PC-3 (cell line): ENCODE measurements at regions not wholly inside any gene's neighbourhood (a gene's known extent, or its start where the extent isn't known, plus 50 kb on each side); places are given as distances from the start of the nearest gene placed in this dataset.

ENCODE experiments used
- ATAC-seq: fragments of 200-7000 bp; cut with Tn5 transposase; 2 replicates; pipeline ENCODE4 v1.9.1; 2020; ENCODE audit warnings: mild to moderate bottlenecking, moderate library complexity
- BruUV-seq: library from RNA; stranded (reverse); fragments of 400-500 nt; replicated peaks from 2 replicates; lab custom pipeline; 2021; lab: Mats Ljungman, UMichigan
- CTCF ChIA-PET: fragments of 300-600 bp; sonication (Branson Sonifier 250); formaldehyde crosslinking; loops from one replicate; lab custom pipeline; 2022; ENCODE audit warnings: antibody characterized with exemption; lab: Charles Lee
- POLR2A ChIA-PET: fragments of 300-600 bp; sonication (Branson Sonifier 250); formaldehyde crosslinking; loops from one replicate; lab custom pipeline; 2022; ENCODE audit warnings: antibody characterized with exemption; ENCODE audit not compliant: unreplicated experiment; lab: Charles Lee
- DNase-seq: peaks from one replicate; pipeline ENCODE4 v3.0.0-alpha.2; 2015
- H2AFZ ChIP-seq: fragments of 300-600 bp; sonication (generic); 2 replicates; pipeline ENCODE4 v1.6.0; 2016; ENCODE audit warnings: antibody characterized with exemption, low read length
- H3F3A ChIP-seq: fragments of 300-600 bp; sonication (generic); one replicate; pipeline ENCODE4 v1.6.0; 2017; ENCODE audit warnings: antibody characterized with exemption, low read length, control low read depth, mild to moderate bottlenecking; ENCODE audit not compliant: unreplicated experiment
- H3K27ac ChIP-seq: fragments of 300-600 bp; sonication (generic); 2 replicates; pipeline ENCODE4 v1.5.1; 2016; ENCODE audit warnings: mild to moderate bottlenecking, low read length
- H3K27me3 ChIP-seq: fragments of 300-600 bp; sonication (generic); 2 replicates; pipeline ENCODE4 v1.6.1; 2016; ENCODE audit warnings: low read length, mixed read lengths
- H3K36me3 ChIP-seq: fragments of 300-600 bp; sonication (generic); 2 replicates; pipeline ENCODE4 v1.6.1; 2016; ENCODE audit warnings: low read depth, mixed run types, low read length, mixed read lengths
- H3K4me1 ChIP-seq: fragments of 300-600 bp; sonication (generic); 2 replicates; pipeline ENCODE4 v1.5.1; 2016; ENCODE audit warnings: low read length; ENCODE audit not compliant: insufficient read depth
- H3K4me2 ChIP-seq: fragments of 300-600 bp; sonication (generic); 2 replicates; pipeline ENCODE4 v1.6.0; 2016; ENCODE audit warnings: low read length
- H3K4me3 ChIP-seq: fragments of 300-600 bp; sonication (generic); 2 replicates; pipeline ENCODE4 v1.5.1; 2016; ENCODE audit warnings: mild to moderate bottlenecking, low read length, mixed read lengths
- H3K79me2 ChIP-seq: fragments of 300-600 bp; sonication (generic); 2 replicates; pipeline ENCODE4 v1.6.1; 2017; ENCODE audit warnings: low read length, mixed read lengths
- H3K9ac ChIP-seq: fragments of 300-600 bp; sonication (generic); 2 replicates; pipeline ENCODE4 v1.6.0; 2016; ENCODE audit warnings: mild to moderate bottlenecking, low read length
- H3K9me2 ChIP-seq: fragments of 300-600 bp; sonication (generic); replicated peaks from 2 replicates; pipeline ENCODE4 v1.6.1; 2016; ENCODE audit warnings: mixed run types, low read length, mixed read lengths
- H3K9me3 ChIP-seq: fragments of 300-600 bp; sonication (generic); 2 replicates; pipeline ENCODE4 v1.6.1; 2016; ENCODE audit warnings: low read length, mixed read lengths
- H4K20me1 ChIP-seq: fragments of 300-600 bp; sonication (generic); 2 replicates; pipeline ENCODE4 v1.6.1; 2016; ENCODE audit warnings: low read length, mixed read lengths
- EZH2 ChIP-seq: fragments of 300-600 bp; sonication (generic); IDR thresholded peaks from one replicate; pipeline ENCODE4 v1.6.1; 2017; ENCODE audit warnings: antibody characterized with exemption, mild to moderate bottlenecking, low read length; ENCODE audit not compliant: unreplicated experiment
- EZH2phosphoT487 ChIP-seq: fragments of 300-600 bp; sonication (generic); IDR thresholded peaks from 2 replicates; pipeline ENCODE4 v1.6.1; 2018; ENCODE audit warnings: mild to moderate bottlenecking, antibody characterized with exemption, low read length, borderline replicate concordance
- intact Hi-C: fragments of 100-400 bp; cut with micrococcal nuclease; formaldehyde crosslinking; loops from 2 replicates; pipeline ENCODE4 v1.9.0; 2023
- TF ChIP-seq, protein P1 (sequence below): fragments of 300-600 bp; sonication (generic); conservative IDR thresholded peaks from 2 replicates; pipeline ENCODE4 v1.5.1; 2017; ENCODE audit warnings: antibody characterized with exemption, low read depth, mild to moderate bottlenecking, low read length

DNA sequence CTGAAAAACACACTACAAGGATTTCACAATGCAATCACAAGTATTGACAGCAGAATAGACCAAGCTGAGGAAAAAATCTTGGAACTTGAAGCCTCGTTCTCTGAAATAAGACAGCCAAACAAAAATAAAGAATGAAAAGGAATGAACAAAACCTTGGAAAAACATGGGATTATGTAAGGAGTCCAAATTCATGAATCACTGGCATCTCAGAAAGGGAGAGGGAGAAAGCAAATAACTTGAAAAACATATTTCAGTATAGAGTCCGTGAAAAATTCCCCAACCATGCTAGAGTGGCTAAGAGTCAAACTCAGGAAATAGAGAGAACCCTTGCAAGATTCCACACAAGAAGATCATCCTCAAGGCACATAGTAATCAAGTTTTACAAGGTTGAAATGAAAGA lies 178.5 kb upstream of the CTSO start:
- H3K9me2 ChIP-seq: no peaks in the 10 kb centered on the region
- H3K4me1 ChIP-seq: no peaks in the 10 kb centered on the region
- no peaks in the 10 kb centered on the region for H4K20me1 ChIP-seq
- TF ChIP-seq EZH2phosphoT487 (no peak), EZH2 (no peak)
- TF ChIP-seq, protein P1, sequence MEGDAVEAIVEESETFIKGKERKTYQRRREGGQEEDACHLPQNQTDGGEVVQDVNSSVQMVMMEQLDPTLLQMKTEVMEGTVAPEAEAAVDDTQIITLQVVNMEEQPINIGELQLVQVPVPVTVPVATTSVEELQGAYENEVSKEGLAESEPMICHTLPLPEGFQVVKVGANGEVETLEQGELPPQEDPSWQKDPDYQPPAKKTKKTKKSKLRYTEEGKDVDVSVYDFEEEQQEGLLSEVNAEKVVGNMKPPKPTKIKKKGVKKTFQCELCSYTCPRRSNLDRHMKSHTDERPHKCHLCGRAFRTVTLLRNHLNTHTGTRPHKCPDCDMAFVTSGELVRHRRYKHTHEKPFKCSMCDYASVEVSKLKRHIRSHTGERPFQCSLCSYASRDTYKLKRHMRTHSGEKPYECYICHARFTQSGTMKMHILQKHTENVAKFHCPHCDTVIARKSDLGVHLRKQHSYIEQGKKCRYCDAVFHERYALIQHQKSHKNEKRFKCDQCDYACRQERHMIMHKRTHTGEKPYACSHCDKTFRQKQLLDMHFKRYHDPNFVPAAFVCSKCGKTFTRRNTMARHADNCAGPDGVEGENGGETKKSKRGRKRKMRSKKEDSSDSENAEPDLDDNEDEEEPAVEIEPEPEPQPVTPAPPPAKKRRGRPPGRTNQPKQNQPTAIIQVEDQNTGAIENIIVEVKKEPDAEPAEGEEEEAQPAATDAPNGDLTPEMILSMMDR: no peak
- ATAC-seq (no peak), DNase-seq (no peak)
- ChIA-PET CTCF (no interaction called here), POLR2A (interaction anchor here (0.9 kb wide), 1 partner anchor 415 kb away, joined by 7 read pairs; no protein-coding TSS in a partner anchor)
- H3F3A ChIP-seq: no peaks in the 10 kb centered on the region
- no peak overlapping the region for H3K9ac ChIP-seq
- intact Hi-C loops: no loop called here
- no peak overlapping the region for H3K27ac ChIP-seq
- no peaks in the 10 kb centered on the region for H3K36me3 ChIP-seq
- no peaks in the 10 kb centered on the region for H3K27me3 ChIP-seq
- no peak overlapping the region for H2AFZ ChIP-seq
- H3K9me3 ChIP-seq: no peaks in the 10 kb centered on the region
- BruUV-seq: no TSS peak
- no peak overlapping the region for H3K4me3 ChIP-seq
- no peaks in the 10 kb centered on the region for H3K79me2 ChIP-seq
- no peak overlapping the region for H3K4me2 ChIP-seq

DNA sequence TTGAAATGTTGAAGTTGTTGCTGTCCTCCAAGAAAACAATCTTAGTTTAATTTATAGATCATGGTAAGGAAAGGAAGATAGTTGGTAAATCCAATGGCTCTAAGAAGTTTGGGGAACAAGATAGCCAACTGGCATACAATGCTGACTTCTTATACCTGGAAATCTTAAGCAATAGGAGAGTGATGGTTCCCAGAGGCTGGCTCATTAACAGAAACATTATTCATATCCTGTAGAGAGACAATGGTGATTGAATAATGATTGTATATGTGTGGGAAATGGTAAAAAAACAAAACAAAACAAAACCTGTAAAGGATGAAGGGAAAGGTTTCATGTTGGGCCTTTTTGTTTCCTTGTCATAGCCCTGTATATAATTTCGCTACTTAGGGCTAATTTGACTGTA lies 174.9 kb upstream of the CTSO start:
- Histone ChIP-seq H4K20me1 (no peaks in the 10 kb centered on the region), H3K79me2 (no peaks in the 10 kb centered on the region), H3K27ac (no peak overlapping the region), H3F3A (no peaks in the 10 kb centered on the region), H3K9me2 (no peaks in the 10 kb centered on the region), H3K27me3 (no peaks in the 10 kb centered on the region), H3K4me1 (no peaks in the 10 kb centered on the region), H2AFZ (no peak overlapping the region), H3K4me3 (no peak overlapping the region), H3K9me3 (no peaks in the 10 kb centered on the region), H3K9ac (no peak overlapping the region), H3K4me2 (no peak overlapping the region), H3K36me3 (no peaks in the 10 kb centered on the region)
- intact Hi-C loops: no loop called here
- ATAC-seq: no peak
- ChIA-PET POLR2A (no interaction called here), CTCF (no interaction called here)
- DNase-seq: no peak
- TF ChIP-seq EZH2 (no peak), EZH2phosphoT487 (no peak)
- TF ChIP-seq, protein P1: no peak
- no TSS peak for BruUV-seq

DNA sequence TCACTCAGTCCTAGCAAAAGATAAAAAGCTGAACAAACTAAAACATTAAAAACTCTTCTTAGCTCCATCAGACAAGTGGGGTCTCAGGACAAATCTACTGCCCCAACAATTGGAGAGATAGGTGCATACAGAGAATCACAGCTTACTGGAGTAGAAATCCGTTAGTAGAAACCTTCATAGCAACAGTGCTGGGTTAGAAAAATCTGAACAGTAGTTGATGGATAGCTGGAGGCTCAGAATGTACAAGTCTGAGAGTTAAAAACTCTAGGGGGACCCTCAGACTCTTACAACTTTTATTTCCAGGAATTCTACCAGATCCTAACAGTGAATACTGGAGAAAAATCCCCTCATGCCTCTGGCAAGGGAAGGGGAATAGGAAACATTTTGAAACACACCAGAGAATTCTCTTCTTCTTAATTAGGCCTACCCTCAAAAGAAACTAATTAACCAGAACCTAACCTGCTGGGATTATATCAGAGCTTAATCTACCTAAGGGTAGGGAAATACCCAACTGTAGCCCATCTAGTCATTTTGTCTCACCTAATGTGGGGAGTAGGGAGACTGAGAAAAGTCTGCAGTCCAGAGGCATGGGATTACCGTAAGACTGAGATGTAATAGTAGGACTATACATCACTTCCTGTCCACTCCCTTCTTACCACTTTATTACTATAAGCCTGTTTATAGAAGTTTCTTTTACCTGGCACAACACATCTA lies 165.0 kb upstream of the CTSO start:
- ATAC-seq: no peak
- no peaks in the 10 kb centered on the region for H3F3A ChIP-seq
- no peak overlapping the region for H2AFZ ChIP-seq
- H3K9ac ChIP-seq: no peak overlapping the region
- POLR2A ChIA-PET: no interaction called here
- no peaks in the 10 kb centered on the region for H3K27me3 ChIP-seq
- no peaks in the 10 kb centered on the region for H4K20me1 ChIP-seq
- H3K4me1 ChIP-seq: peaks cover 17% of the 10 kb centered on the region
- no peaks in the 10 kb centered on the region for H3K36me3 ChIP-seq
- H3K9me2 ChIP-seq: no peaks in the 10 kb centered on the region
- no peak for DNase-seq
- H3K4me2 ChIP-seq: no peak overlapping the region
- TF ChIP-seq, protein P1: no peak
- TF ChIP-seq EZH2: no peak
- no peak for TF ChIP-seq EZH2phosphoT487
- CTCF ChIA-PET: interaction anchor here (0.7 kb wide), 1 partner anchor 1014 kb away, joined by 3 read pairs; no protein-coding TSS in a partner anchor
- no peak overlapping the region for H3K4me3 ChIP-seq
- no peaks in the 10 kb centered on the region for H3K79me2 ChIP-seq
- H3K27ac ChIP-seq: no peak overlapping the region
- no peaks in the 10 kb centered on the region for H3K9me3 ChIP-seq
- intact Hi-C loops: no loop called here
- no TSS peak for BruUV-seq
